Activated CD8-positive, alpha-beta T cell treated with anti-CD3 and anti-CD28 coated beads, Interleukin-2, amount 10 ng/mL, durations not matched to agents 7 days and 5 days (primary cell): ENCODE measurements at regions not wholly inside any gene's neighbourhood (a gene's known extent, or its start where the extent isn't known, plus 50 kb on each side); places are given as distances from the start of the nearest gene placed in this dataset.

ENCODE experiments used
- ATAC-seq: fragments of 150-1000 bp; cut with Tn5 transposase; one replicate; pipeline ENCODE4 v1.10.0; 2021; ENCODE audit warnings: moderate library complexity
- CTCF ChIA-PET: fragments of 350-600 bp; sonication (Branson Sonifier 250); formaldehyde crosslinking; loops from one replicate; lab custom pipeline; 2021; ENCODE audit warnings: antibody characterized with exemption; lab: Charles Lee
- POLR2A ChIA-PET: fragments of 350-600 bp; sonication (Branson Sonifier 250); formaldehyde crosslinking; loops from one replicate; lab custom pipeline; 2021; ENCODE audit warnings: antibody characterized with exemption; lab: Charles Lee
- DNase-seq: peaks from one replicate; pipeline ENCODE4 v3.0.0-alpha.2; 2020
- H3K27ac Mint-ChIP-seq: one replicate; pipeline ENCODE4 v1.8.0; 2021; ENCODE audit warnings: mild to moderate bottlenecking, mixed read lengths
- H3K27me3 Mint-ChIP-seq: one replicate; pipeline ENCODE4 v1.8.0; 2021; ENCODE audit warnings: low read depth, mixed read lengths
- H3K36me3 Mint-ChIP-seq: one replicate; pipeline ENCODE4 v1.8.0; 2021; ENCODE audit warnings: low read depth, mixed read lengths
- H3K4me1 Mint-ChIP-seq: one replicate; pipeline ENCODE4 v1.8.0; 2021; ENCODE audit warnings: low read depth, mixed read lengths
- H3K4me3 Mint-ChIP-seq: one replicate; pipeline ENCODE4 v1.8.0; 2021; ENCODE audit warnings: mild to moderate bottlenecking, mixed read lengths
- H3K9me3 Mint-ChIP-seq: one replicate; pipeline ENCODE4 v1.8.0; 2022; ENCODE audit warnings: mixed read lengths; ENCODE audit not compliant: insufficient read depth

DNA sequence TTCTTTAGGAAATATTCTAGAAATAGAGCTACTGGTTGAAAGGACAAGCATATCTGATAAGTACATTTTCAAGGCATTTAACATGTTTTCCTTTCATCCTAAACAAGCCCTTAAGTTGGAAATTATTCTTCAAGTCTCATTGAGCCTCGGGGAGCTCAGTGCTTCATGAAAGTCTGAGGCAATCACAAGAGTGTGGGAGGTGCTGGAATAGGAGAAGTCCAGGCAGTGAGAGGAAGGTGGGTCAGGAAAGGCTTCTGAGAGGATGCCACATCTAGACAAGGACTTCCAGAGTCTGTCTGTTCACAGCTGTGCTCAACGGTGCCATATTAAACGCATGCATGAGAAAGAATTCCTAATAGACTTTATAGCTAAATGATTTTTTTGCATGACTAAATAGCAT is 69.8 kb downstream of the CD83 start:
- no peaks in the 10 kb centered on the region for H3K4me1 Mint-ChIP-seq
- peaks cover 8% of the 10 kb centered on the region for H3K27me3 Mint-ChIP-seq
- H3K4me3 Mint-ChIP-seq = no peak overlapping the region
- H3K27ac Mint-ChIP-seq = no peak overlapping the region
- ATAC-seq = no peak
- ChIA-PET CTCF (no interaction called here), POLR2A (no interaction called here)
- no peaks in the 10 kb centered on the region for H3K9me3 Mint-ChIP-seq
- H3K36me3 Mint-ChIP-seq = no peaks in the 10 kb centered on the region
- DNase-seq = no peak

DNA sequence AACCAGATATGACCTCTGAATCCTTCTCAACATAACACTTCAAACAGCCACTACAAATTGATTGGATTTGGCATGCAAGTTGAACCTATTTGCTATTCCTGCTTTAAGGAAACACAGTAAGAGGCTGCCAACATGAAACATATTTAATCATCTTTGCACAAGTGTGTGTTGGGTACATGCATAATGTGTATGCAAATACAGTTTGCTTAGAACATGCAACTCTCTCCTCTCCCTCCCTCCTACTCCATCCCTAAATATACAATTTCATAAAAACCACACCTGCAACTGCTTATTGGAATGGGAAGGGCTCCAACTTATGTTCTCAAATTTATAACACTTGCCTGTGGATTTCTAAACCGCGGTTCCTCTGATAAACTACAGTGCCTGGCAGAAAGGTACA is 71.5 kb downstream of the CD83 start:
- DNase-seq = no peak
- Mint-ChIP-seq H3K36me3 (no peaks in the 10 kb centered on the region), H3K27me3 (peaks cover 10% of the 10 kb centered on the region), H3K9me3 (no peaks in the 10 kb centered on the region), H3K27ac (no peak overlapping the region), H3K4me1 (no peaks in the 10 kb centered on the region), H3K4me3 (no peak overlapping the region)
- no peak for ATAC-seq
- ChIA-PET POLR2A (no interaction called here), CTCF (no interaction called here)

DNA sequence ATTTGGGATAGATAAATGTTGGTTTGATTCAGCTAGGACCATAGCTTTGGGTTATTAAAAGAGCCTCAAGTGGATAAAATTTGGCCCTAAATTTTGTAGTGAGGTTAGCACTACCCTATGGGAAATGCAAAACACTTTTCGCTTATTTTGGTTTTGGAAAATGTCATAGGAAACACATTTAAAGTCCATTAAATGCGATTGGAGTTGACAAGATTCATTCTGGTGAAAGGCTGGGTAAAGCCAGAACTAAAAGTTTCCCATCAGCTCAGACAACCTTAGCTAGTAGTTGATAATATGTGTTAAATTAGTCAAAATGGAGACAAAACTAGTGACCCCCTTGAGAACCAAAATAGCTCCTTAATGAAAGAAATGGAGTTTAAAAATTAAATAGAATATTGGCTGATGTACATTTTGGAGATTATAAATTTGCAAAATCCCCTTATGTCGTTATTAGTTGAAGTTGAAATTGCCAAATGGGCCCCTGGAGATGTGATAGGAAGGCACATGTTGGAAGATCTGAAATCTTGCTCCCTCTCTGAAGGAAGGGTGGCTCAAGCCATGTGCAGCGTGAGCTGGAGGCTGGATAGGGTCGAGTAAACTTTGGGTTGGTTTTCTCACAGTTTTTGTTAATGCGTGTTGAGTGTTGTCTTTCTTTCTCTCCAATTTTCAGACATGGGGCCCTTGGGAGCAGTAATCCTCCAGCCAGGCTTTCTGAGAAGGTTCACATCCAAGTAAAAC is 72.8 kb downstream of the CD83 start:
- ATAC-seq (no peak), DNase-seq (no peak)
- Mint-ChIP-seq H3K27me3 (peaks cover 14% of the 10 kb centered on the region), H3K36me3 (no peaks in the 10 kb centered on the region), H3K27ac (no peak overlapping the region), H3K4me1 (no peaks in the 10 kb centered on the region), H3K4me3 (no peak overlapping the region), H3K9me3 (no peaks in the 10 kb centered on the region)
- ChIA-PET POLR2A (no interaction called here), CTCF (interaction anchor here (0.8 kb wide), 1 partner anchor 61 kb away, joined by 3 read pairs; no protein-coding TSS in a partner anchor)

DNA sequence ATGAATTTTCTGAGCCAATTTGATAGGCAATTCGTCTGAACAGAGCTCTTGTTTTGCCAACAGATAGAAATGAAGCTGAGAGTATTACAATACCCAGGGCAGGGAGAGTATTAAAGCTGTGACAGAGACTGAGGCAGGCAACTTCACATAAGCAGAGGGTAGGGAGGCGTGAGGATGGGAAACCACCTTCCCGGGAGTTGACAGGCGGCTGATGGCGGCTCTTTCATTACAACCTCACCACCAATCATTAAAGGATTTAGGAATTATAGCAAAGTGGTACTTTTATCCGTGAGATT is 73.3 kb downstream of the CD83 start:
- peaks cover 14% of the 10 kb centered on the region for H3K27me3 Mint-ChIP-seq
- H3K27ac Mint-ChIP-seq = no peak overlapping the region
- H3K36me3 Mint-ChIP-seq = no peaks in the 10 kb centered on the region
- no peaks in the 10 kb centered on the region for H3K4me1 Mint-ChIP-seq
- no peaks in the 10 kb centered on the region for H3K9me3 Mint-ChIP-seq
- no peak for ATAC-seq
- no peak for DNase-seq
- ChIA-PET POLR2A (no interaction called here), CTCF (interaction anchor here (0.8 kb wide), 1 partner anchor 61 kb away, joined by 3 read pairs; no protein-coding TSS in a partner anchor)
- H3K4me3 Mint-ChIP-seq = no peak overlapping the region

DNA sequence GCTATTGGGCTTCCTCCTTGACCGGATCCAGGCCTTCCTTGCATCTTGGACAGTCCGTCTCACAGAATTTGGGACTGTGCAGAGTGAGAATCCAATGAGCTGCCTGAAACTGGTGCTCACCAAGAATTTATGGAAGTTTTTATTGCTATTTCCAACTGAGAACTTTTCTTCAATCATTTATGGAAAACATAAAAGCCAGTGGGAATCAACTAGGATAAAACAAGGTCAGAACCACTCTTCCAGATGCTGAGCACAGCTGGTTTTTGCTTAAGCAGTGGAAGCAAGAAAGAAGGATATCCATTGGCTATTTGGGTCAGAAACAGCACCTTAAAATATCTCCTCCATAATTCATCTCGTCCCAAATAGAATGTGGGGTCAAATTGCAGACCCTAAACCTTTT is 74.2 kb downstream of the CD83 start:
- ChIA-PET CTCF (no interaction called here), POLR2A (no interaction called here)
- no peak for DNase-seq
- ATAC-seq = no peak
- Mint-ChIP-seq H3K27me3 (peaks cover 14% of the 10 kb centered on the region), H3K4me1 (no peaks in the 10 kb centered on the region), H3K4me3 (no peak overlapping the region), H3K27ac (no peak overlapping the region), H3K36me3 (no peaks in the 10 kb centered on the region), H3K9me3 (no peaks in the 10 kb centered on the region)

DNA sequence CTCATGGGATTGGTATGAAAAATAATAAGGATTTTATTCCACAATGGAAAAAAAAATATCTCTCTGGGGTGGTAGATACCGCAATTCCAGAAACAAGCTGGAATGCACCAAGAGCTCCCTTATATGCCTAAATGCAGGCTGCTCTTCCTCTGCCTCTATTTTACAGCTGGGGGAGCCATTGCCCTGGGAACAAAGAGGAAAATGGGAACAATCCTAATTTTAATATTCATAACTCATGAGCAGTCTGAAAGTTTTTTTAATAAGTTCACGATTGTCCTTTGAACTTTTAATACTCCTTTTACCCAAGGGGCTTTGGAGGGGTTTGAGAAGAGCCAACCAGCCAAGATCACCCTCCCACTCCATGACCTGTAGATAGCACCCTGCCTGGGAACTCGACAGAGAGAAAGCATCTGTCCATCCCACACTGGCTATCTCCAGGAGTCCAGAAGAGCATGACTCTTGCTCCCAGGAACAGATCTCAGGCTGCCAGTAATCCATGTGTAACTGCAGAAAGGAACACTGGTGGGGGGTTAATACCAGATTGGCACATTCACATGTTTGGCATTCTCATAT is 74.7 kb downstream of the CD83 start:
- ATAC-seq (no peak), DNase-seq (no peak)
- CTCF ChIA-PET = no interaction called here
- H3K4me1 Mint-ChIP-seq = no peaks in the 10 kb centered on the region
- peaks cover 16% of the 10 kb centered on the region for H3K27me3 Mint-ChIP-seq
- H3K4me3 Mint-ChIP-seq = no peak overlapping the region
- no peak overlapping the region for H3K27ac Mint-ChIP-seq
- POLR2A ChIA-PET = no interaction called here
- no peaks in the 10 kb centered on the region for H3K36me3 Mint-ChIP-seq
- no peaks in the 10 kb centered on the region for H3K9me3 Mint-ChIP-seq

DNA sequence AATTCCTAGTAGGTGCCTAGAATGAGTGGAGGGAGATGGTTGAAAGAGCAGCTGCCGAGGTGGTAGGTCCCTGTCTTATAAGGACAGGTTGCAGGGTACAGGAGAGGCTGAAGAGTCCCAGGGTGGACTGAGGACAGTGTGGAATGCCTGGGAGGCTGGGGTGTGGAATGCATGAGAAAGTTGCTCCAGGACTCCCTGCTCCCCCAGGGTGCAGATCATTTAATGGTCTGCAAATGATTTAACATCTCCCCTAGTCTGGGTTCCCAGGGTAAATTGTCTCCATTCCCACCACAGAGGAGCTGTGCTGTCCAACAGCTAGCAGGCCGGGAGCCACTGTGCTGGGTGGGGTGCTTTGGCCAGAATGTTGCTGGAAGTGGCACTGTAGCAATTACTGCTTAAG is 76.0 kb downstream of the CD83 start:
- H3K27me3 Mint-ChIP-seq = peaks cover 16% of the 10 kb centered on the region
- no peak overlapping the region for H3K4me3 Mint-ChIP-seq
- CTCF ChIA-PET = no interaction called here
- no peak for ATAC-seq
- no peaks in the 10 kb centered on the region for H3K9me3 Mint-ChIP-seq
- no peak overlapping the region for H3K27ac Mint-ChIP-seq
- POLR2A ChIA-PET = interaction anchor here (0.5 to 0.9 kb wide), 2 partner anchors 98 to 515 kb away, joined by 3 read pairs; no protein-coding TSS in a partner anchor
- no peaks in the 10 kb centered on the region for H3K36me3 Mint-ChIP-seq
- no peaks in the 10 kb centered on the region for H3K4me1 Mint-ChIP-seq
- DNase-seq = no peak

DNA sequence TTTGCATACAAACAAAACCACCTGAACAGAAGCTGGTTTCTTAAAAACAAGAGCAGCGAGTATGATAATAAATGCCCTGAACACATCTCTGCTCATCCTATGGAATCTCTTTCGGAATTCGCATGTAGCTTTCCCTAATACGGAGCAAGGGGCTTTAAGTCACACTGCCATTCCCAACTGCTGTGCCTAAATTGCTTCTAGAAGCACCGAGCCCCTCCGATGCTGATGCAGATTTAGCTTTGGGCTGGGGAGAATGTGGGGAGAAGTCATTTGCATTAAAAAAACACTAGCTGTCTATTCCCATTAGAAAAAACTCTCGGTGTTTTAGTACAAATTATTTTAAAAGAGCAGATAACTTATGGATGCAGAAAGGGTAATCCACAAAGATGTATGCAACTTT is 76.9 kb downstream of the CD83 start:
- H3K4me1 Mint-ChIP-seq = no peaks in the 10 kb centered on the region
- H3K27me3 Mint-ChIP-seq = peaks cover 14% of the 10 kb centered on the region
- ATAC-seq (no peak), DNase-seq (no peak)
- no peak overlapping the region for H3K4me3 Mint-ChIP-seq
- ChIA-PET POLR2A (interaction anchor here (0.9 kb wide), 1 partner anchor 99 kb away, joined by 3 read pairs; no protein-coding TSS in a partner anchor), CTCF (interaction anchor here (0.9 kb wide), 1 partner anchor 15 kb away, joined by 5 read pairs; no protein-coding TSS in a partner anchor)
- H3K36me3 Mint-ChIP-seq = no peaks in the 10 kb centered on the region
- H3K9me3 Mint-ChIP-seq = no peaks in the 10 kb centered on the region
- no peak overlapping the region for H3K27ac Mint-ChIP-seq

DNA sequence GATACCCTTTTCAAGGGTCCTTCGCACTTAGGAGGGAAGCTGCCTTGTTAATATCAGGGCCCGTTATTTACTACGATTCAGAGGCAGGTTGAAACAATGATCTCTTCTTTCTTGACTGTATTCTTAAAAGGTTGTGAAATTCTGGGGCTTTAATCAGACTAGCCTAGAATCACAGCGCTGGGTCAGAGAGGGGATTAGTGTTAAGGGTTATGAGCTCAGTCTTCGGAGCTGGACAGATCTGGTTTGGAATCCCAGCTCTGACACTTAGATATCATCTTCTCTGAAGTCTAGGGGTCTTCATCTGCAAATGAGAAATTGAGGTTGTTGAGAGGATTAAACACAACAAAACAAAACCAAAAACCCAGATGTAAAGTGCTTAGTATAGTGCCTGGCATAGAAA is 77.4 kb downstream of the CD83 start:
- H3K36me3 Mint-ChIP-seq = no peaks in the 10 kb centered on the region
- no peak overlapping the region for H3K27ac Mint-ChIP-seq
- DNase-seq (no peak), ATAC-seq (no peak)
- POLR2A ChIA-PET = no interaction called here
- peaks cover 14% of the 10 kb centered on the region for H3K27me3 Mint-ChIP-seq
- H3K4me1 Mint-ChIP-seq = no peaks in the 10 kb centered on the region
- H3K4me3 Mint-ChIP-seq = no peak overlapping the region
- no peaks in the 10 kb centered on the region for H3K9me3 Mint-ChIP-seq
- CTCF ChIA-PET = interaction anchor here (0.9 kb wide), 1 partner anchor 15 kb away, joined by 5 read pairs; no protein-coding TSS in a partner anchor

DNA sequence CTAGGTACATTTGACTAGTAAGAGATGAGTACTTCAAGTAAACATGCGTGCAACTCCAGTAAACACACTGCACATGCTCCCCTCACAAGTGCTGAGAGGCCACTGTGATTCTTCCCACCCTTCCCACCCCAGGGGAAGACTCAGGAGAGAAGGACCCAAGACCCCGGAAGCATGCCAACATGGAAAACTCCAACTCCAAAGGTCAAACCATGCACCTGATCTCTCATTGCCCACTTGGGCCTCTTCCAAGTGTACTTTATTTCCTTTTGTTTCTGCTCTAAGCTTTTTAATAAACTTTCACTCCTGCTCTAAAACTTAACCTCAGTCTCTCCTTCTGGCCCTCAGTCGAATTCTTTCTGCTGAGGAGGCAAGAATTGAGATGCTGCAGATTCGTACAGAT is 78.5 kb downstream of the CD83 start:
- no peak for ATAC-seq
- no peaks in the 10 kb centered on the region for H3K9me3 Mint-ChIP-seq
- POLR2A ChIA-PET = interaction anchor here (0.7 to 1.1 kb wide), 2 partner anchors 14 to 515 kb away, joined by 3 read pairs; no protein-coding TSS in a partner anchor
- no peak for DNase-seq
- no peak overlapping the region for H3K4me3 Mint-ChIP-seq
- no peaks in the 10 kb centered on the region for H3K4me1 Mint-ChIP-seq
- no peak overlapping the region for H3K27ac Mint-ChIP-seq
- CTCF ChIA-PET = no interaction called here
- H3K27me3 Mint-ChIP-seq = peaks cover 8% of the 10 kb centered on the region
- H3K36me3 Mint-ChIP-seq = peaks cover 2% of the 10 kb centered on the region

DNA sequence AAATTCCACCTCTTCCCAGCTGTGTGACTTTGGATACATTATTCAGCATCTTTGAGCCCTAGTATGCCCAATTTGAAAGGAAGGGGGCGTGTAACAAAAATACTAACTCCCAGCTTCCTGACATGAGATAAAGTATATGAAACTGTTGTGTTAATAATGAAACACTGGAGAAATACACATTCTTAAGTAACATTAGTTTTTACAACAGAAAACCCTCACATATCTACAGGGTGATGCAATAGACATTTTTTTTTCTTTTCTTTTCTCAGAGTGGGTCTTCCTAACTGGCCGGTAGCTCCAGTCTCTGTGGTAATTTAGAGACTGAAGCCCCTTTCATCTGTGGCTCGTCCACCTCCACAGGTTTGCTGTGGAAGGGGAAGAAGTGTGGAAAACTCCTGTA is 79.5 kb downstream of the CD83 start:
- CTCF ChIA-PET = no interaction called here
- Mint-ChIP-seq H3K27me3 (peaks cover 8% of the 10 kb centered on the region), H3K9me3 (no peaks in the 10 kb centered on the region), H3K4me3 (no peak overlapping the region), H3K27ac (no peak overlapping the region), H3K4me1 (no peaks in the 10 kb centered on the region), H3K36me3 (peaks cover 2% of the 10 kb centered on the region)
- DNase-seq (no peak), ATAC-seq (no peak)
- POLR2A ChIA-PET = interaction anchor here (1.1 kb wide), 1 partner anchor 13 kb away, joined by 3 read pairs; no protein-coding TSS in a partner anchor

DNA sequence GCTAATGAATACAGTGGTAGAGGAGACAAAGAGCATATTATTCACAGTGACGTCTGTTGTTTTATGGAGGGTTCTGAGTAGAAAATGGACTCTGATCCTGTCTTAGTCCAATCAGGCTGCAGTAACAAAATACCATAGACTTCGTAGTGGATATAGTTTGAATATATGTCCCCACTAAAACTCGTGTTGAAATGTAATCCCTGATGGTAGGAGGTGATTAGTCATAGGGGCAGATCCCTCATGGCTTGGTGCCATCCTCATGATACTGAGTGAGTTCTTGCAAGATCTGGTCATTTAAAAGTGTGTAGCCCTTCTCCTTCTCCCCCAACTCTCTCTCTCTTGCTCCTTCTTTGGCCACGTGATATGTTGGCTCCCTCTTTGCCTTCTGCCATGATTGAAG is 82.5 kb downstream of the CD83 start:
- Mint-ChIP-seq H3K27ac (no peak overlapping the region), H3K36me3 (peaks cover 2% of the 10 kb centered on the region), H3K4me1 (no peaks in the 10 kb centered on the region), H3K27me3 (peaks cover 2% of the 10 kb centered on the region), H3K4me3 (no peak overlapping the region), H3K9me3 (no peaks in the 10 kb centered on the region)
- CTCF ChIA-PET = no interaction called here
- ATAC-seq (no peak), DNase-seq (no peak)
- POLR2A ChIA-PET = no interaction called here
